Type B pancreatic cell (in vitro differentiated cells): ENCODE measurements at regions not wholly inside any gene's neighbourhood (a gene's known extent, or its start where the extent isn't known, plus 50 kb on each side); places are given as distances from the start of the nearest gene placed in this dataset.

ENCODE experiments used
- DNase-seq: peaks from one replicate; pipeline ENCODE4 v3.0.0; 2021; ENCODE audit warnings: mixed read lengths; ENCODE audit not compliant: unreplicated experiment; ENCODE audit errors: extremely low spot score
- H3K27ac Mint-ChIP-seq: 2 replicates; pipeline ENCODE4 v1.8.0; 2021; ENCODE audit warnings: mild to moderate bottlenecking, mixed read lengths
- H3K27me3 Mint-ChIP-seq: 2 replicates; pipeline ENCODE4 v1.8.0; 2021; ENCODE audit warnings: mixed read lengths
- H3K36me3 Mint-ChIP-seq: 2 replicates; pipeline ENCODE4 v1.8.0; 2021; ENCODE audit warnings: mixed read lengths
- H3K4me1 Mint-ChIP-seq: one replicate; pipeline ENCODE4 v1.8.0; 2021; ENCODE audit warnings: mixed read lengths; ENCODE audit not compliant: unreplicated experiment
- H3K4me3 Mint-ChIP-seq: 2 replicates; pipeline ENCODE4 v1.8.0; 2021; ENCODE audit warnings: mild to moderate bottlenecking, mixed read lengths
- H3K9me3 Mint-ChIP-seq: 2 replicates; pipeline ENCODE4 v1.8.0; 2021; ENCODE audit warnings: mixed read lengths
- TF ChIP-seq, protein P1 (sequence below): fragments of 200-600 bp; sonication (generic); conservative IDR thresholded peaks from 2 replicates; pipeline ENCODE4 v1.5.0; 2021; ENCODE audit warnings: antibody characterized with exemption, mild to moderate bottlenecking

- Mint-ChIP-seq H3K27ac (no peak overlapping the region), H3K27me3 (no peaks in the 10 kb centered on the region), H3K36me3 (no peaks in the 10 kb centered on the region), H3K9me3 (no peaks in the 10 kb centered on the region), H3K4me3 (no peak overlapping the region), H3K4me1 (no peaks in the 10 kb centered on the region)
- TF ChIP-seq, protein P1, sequence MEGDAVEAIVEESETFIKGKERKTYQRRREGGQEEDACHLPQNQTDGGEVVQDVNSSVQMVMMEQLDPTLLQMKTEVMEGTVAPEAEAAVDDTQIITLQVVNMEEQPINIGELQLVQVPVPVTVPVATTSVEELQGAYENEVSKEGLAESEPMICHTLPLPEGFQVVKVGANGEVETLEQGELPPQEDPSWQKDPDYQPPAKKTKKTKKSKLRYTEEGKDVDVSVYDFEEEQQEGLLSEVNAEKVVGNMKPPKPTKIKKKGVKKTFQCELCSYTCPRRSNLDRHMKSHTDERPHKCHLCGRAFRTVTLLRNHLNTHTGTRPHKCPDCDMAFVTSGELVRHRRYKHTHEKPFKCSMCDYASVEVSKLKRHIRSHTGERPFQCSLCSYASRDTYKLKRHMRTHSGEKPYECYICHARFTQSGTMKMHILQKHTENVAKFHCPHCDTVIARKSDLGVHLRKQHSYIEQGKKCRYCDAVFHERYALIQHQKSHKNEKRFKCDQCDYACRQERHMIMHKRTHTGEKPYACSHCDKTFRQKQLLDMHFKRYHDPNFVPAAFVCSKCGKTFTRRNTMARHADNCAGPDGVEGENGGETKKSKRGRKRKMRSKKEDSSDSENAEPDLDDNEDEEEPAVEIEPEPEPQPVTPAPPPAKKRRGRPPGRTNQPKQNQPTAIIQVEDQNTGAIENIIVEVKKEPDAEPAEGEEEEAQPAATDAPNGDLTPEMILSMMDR, result no peak
- DNase-seq, result no peak
Measured at GRCh38 chr13:84525865-84526264, 643.6 kb upstream of the SLITRK1 start.

DNA sequence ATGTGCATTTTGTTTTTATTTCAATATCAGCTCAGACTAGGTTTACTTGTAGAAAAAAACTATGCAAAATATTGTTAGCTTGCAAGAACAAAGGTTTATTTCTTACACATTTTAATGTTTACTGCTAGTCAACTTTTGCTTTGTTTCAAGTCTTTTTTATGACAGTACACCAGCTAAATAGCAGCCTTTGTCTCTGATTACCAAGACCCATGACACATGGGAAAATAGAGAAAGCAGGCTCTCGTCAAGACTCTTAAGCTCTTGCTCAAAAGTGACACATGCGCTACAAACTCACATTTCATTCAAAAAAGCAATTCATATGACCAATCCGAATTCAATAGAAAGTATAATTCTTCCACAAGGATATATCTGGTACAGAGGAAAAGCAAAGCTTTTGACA is 642.3 kb upstream of the SLITRK1 start:
- Mint-ChIP-seq H3K4me1 (no peaks in the 10 kb centered on the region), H3K4me3 (no peak overlapping the region), H3K36me3 (no peaks in the 10 kb centered on the region), H3K9me3 (no peaks in the 10 kb centered on the region), H3K27ac (no peak overlapping the region), H3K27me3 (no peaks in the 10 kb centered on the region)
- DNase-seq, result no peak
- TF ChIP-seq, protein P1, result no peak

- Mint-ChIP-seq H3K36me3 (no peaks in the 10 kb centered on the region), H3K27me3 (no peaks in the 10 kb centered on the region), H3K9me3 (no peaks in the 10 kb centered on the region), H3K4me1 (peaks cover 5% of the 10 kb centered on the region), H3K27ac (no peak overlapping the region), H3K4me3 (no peak overlapping the region)
- no peak for DNase-seq
- TF ChIP-seq, protein P1, result no peak
Measured at GRCh38 chr13:84500016-84500415, 617.7 kb upstream of the SLITRK1 start.

- DNase-seq, result no peak
- Mint-ChIP-seq H3K36me3 (no peaks in the 10 kb centered on the region), H3K4me1 (peaks cover 5% of the 10 kb centered on the region), H3K4me3 (no peak overlapping the region), H3K27ac (no peak overlapping the region), H3K9me3 (no peaks in the 10 kb centered on the region), H3K27me3 (no peaks in the 10 kb centered on the region)
- TF ChIP-seq, protein P1, result no peak
Measured at GRCh38 chr13:84497613-84498012, 615.3 kb upstream of the SLITRK1 start.

GRCh38 chr13:84491952-84492351 is 609.7 kb upstream of the SLITRK1 start:
- no peak overlapping the region for H3K27ac Mint-ChIP-seq
- DNase-seq, result no peak

More at GRCh38 chr13:84491952-84492351, 609.7 kb upstream of the SLITRK1 start:
- Mint-ChIP-seq H3K4me1 (no peaks in the 10 kb centered on the region), H3K9me3 (no peaks in the 10 kb centered on the region), H3K27me3 (no peaks in the 10 kb centered on the region), H3K36me3 (no peaks in the 10 kb centered on the region), H3K4me3 (no peak overlapping the region)
- TF ChIP-seq, protein P1, result no peak
